ENCODE measurements at regions not wholly inside any gene's neighbourhood (a gene's known extent, or its start where the extent isn't known, plus 50 kb on each side); places are given as distances from the start of the nearest gene placed in this dataset.
"Not testable (repeated sequence)": the region's sequence is repeated elsewhere in the genome, so short reads cannot be mapped to it uniquely, and the experiment has no call there.

DNA sequence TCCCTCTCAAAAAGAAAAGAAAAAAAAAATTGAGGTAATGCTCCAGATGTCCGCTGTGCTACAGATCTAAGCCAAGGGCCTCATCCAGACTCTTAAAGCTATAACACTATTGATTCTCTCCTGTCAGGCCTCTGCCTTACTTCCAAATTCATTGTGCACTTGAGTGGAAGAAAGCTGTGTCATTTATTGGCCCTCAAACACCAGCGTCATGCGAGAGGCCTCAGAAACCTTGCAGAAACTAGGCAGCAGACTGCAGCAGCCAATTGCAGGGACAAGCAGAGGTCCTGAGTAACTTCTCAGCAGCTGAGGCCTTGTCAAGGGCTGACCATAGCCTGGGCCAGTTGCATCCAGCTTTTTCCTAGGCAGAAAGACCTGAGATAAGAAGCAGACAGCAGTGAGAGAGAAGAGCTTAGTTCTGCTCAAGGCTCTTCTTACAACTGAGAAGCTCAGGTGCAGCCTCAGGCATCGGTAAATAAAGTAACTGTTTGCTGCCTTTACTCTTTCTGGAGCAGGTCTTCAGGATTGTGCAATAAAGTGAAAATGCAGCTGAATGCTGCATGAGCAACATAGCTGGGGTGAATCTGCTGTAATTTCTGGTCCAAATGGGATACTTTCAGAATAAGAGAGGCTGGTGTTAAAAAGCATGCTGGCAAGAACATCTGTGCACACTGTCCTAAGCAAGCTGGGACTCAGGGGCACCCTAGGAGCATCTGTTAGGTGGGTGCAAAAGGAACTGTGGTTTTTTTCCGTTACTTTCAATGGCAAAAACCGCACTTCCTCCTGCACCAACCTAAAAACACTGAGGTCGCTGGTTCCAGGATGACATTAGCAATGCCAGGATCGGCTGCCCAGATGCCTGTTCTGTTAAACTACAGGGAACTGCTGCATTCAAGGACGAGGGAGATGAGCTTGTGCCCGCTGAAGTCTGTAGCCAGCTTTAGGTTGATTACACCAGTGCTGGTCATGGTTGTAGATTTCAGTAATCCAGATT, 181.8 kb upstream of the PFKP start:
- Mint-ChIP-seq H3K36me3 (ENCODE audit: low read depth) (no peaks in the 10 kb centered on the region), H3K4me1 (peaks cover 39% of the 10 kb centered on the region)

DNA sequence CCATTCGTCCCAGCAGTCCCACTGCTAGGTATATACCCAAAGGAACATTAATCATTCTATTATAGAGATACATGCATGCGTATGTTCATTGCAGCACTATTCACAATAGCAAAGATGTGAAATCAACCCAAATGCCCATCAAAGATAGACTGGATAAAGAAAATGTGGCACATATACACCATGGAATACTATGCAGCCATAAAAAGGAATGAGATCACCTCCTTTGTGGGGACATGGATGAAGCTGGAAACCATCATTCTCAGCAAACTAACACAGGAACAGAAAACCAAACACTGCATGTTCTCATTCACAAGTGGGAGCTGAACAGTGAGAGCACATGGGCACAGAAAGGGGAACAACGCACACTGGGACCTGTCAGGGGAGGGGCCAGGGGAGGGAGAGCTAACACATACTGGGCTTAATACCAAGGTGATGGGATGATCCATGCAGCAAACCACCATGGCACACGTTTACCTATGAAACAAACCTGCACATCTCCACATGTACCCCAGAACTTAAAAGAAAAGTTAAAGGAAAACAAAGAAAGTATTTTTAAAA, 183.3 kb upstream of the PFKP start:
- not testable (repeated sequence) for H3K9me3 Mint-ChIP-seq; H3K36me3 Mint-ChIP-seq (ENCODE audit: low read depth); H3K27ac Mint-ChIP-seq; H3K4me3 Mint-ChIP-seq
- peaks cover 35% of the 10 kb centered on the region for H3K27me3 Mint-ChIP-seq (ENCODE audit: low read depth)
- H3K4me1 Mint-ChIP-seq, result peaks cover 40% of the 10 kb centered on the region

More for the DNA sequence above, 181.8 kb upstream of the PFKP start:
- Mint-ChIP-seq H3K27me3 (ENCODE audit: low read depth) (peaks cover 38% of the 10 kb centered on the region), H3K9me3 (no peaks in the 10 kb centered on the region), H3K4me3 (no peak overlapping the region), H3K27ac (peak overlapping the region in 2 of 3 experiments; percentile 58 to 80)
- TF ChIP-seq, protein P1, sequence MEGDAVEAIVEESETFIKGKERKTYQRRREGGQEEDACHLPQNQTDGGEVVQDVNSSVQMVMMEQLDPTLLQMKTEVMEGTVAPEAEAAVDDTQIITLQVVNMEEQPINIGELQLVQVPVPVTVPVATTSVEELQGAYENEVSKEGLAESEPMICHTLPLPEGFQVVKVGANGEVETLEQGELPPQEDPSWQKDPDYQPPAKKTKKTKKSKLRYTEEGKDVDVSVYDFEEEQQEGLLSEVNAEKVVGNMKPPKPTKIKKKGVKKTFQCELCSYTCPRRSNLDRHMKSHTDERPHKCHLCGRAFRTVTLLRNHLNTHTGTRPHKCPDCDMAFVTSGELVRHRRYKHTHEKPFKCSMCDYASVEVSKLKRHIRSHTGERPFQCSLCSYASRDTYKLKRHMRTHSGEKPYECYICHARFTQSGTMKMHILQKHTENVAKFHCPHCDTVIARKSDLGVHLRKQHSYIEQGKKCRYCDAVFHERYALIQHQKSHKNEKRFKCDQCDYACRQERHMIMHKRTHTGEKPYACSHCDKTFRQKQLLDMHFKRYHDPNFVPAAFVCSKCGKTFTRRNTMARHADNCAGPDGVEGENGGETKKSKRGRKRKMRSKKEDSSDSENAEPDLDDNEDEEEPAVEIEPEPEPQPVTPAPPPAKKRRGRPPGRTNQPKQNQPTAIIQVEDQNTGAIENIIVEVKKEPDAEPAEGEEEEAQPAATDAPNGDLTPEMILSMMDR (IDR thresholded peaks at IDR 0.05; ENCODE audit: unreplicated experiment in 3 of 3), result no peak

DNA sequence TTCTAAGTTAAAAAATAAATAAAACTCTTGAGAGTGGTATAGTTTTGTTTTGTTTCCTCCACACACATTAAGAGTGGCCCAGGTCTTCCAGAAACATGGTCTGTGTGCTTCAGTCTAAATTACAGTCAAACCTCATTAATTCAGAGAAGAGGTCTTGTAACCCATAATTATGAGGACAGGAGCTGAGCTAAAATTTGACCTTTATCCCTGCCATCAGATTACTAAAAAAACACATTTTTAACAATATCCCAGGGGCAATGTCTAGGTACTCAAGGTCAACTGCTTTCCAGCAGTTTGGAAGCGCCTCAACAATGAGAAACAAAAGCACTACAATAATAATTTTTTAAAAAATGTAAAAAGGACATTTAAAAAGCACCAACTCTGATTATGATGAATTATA, 184.1 kb upstream of the PFKP start:
- TF ChIP-seq, protein P1 (IDR thresholded peaks at IDR 0.05; ENCODE audit: unreplicated experiment in 3 of 3), result no peak
- Mint-ChIP-seq H3K4me1 (peaks cover 40% of the 10 kb centered on the region), H3K9me3 (no peaks in the 10 kb centered on the region), H3K27me3 (ENCODE audit: low read depth) (peaks cover 31% of the 10 kb centered on the region), H3K4me3 (no peak overlapping the region), H3K27ac (peak overlapping the region in 2 of 3 experiments; percentile 8 to 51), H3K36me3 (ENCODE audit: low read depth) (no peaks in the 10 kb centered on the region)

DNA sequence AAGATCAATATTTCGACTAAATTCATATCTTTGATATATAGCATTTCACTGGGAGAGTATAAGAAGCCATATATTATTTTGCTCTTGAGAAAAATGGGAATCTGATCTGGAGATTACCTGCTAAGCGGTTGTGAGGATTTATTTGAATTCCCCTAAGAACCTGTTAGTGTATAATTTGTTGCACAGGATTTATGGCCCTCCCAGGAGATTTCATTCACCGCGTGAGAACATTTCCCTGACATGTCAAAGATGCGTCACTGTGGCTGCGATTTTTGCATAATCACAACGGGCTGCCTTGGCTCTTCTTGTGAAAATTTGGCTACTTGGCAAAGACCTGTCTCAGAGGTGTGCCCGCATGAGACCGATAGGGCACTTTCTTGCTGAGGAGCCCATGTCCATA, 184.7 kb upstream of the PFKP start:
- H3K27ac Mint-ChIP-seq, result peak overlapping the region; percentile 8 to 51 (median 38)
- TF ChIP-seq, protein P1 (IDR thresholded peaks at IDR 0.05; ENCODE audit: unreplicated experiment in 3 of 3), result no peak
- H3K4me3 Mint-ChIP-seq, result no peak overlapping the region
- no peaks in the 10 kb centered on the region for H3K9me3 Mint-ChIP-seq
- H3K27me3 Mint-ChIP-seq (ENCODE audit: low read depth), result peaks cover 27% of the 10 kb centered on the region
- H3K36me3 Mint-ChIP-seq (ENCODE audit: low read depth), result no peaks in the 10 kb centered on the region
- peaks cover 40% of the 10 kb centered on the region for H3K4me1 Mint-ChIP-seq

DNA sequence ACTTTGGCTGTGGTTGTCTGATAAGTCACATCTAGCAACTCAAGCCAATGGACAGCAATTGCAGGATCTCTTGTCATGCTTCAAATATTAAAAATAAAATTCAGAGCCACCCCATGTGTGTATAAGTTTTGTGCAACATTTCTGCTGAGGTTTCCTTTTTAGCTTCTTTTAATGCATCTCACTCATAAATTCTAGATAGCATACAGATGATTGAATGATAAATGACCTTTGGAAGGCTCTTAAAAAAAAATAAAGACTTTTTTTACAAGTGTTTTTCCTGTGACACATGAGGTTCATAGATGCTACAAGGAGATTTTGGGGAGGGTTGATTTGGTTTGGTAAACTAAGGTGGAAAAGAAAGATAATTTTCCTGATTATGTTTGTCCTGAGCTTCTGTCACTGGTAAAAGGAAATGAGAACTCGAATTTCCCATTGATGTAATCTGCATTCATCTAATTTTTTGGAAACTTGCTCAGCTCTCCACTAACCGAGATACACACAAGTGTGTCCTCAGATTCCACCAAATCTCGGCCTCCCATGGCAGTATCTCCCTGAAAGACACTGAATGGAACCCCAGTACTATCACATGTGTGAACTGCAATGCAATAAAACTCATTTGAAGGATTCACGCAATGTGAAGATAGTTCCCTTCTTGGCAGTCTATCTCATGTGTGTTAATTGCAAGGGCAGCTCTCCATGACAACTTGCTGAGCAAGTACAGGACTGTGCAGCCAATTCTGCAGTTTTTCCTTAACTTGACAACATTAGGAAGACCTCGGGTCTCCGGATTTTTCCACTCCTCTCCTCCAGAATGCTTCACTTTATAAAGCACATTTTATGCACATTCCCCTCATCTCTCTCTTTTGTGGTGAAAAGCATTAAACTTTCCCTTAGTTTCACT, 185.4 kb upstream of the PFKP start:
- no peak overlapping the region for H3K4me3 Mint-ChIP-seq
- H3K9me3 Mint-ChIP-seq, result no peaks in the 10 kb centered on the region
- peaks cover 40% of the 10 kb centered on the region for H3K4me1 Mint-ChIP-seq
- TF ChIP-seq, protein P1 (IDR thresholded peaks at IDR 0.05; ENCODE audit: unreplicated experiment in 3 of 3), result no peak
- no peaks in the 10 kb centered on the region for H3K36me3 Mint-ChIP-seq (ENCODE audit: low read depth)
- H3K27me3 Mint-ChIP-seq (ENCODE audit: low read depth), result peaks cover 23% of the 10 kb centered on the region
- H3K27ac Mint-ChIP-seq, result peak overlapping the region; percentile 8 to 51 (median 38)

DNA sequence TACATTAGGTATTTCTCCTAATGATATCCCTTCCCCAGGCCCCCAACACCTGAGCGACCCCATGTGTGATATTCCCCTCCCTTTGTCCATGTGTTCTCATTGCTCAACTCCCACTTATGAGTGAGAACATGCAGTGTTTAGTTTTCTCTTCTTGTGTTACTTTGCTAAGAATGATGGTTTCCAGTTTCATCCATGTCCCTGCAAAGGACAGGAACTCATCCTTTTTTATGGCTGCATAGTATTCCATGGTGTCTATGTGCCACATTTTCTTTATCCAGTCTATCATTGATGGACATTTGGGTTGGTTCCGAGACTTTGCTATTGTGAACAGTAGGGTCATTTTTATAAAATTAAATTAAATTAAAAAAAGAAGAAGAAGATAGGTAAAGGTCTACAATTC, 187.3 kb upstream of the PFKP start:
- H3K36me3 Mint-ChIP-seq (ENCODE audit: low read depth); H3K27ac Mint-ChIP-seq; H3K4me3 Mint-ChIP-seq; H3K9me3 Mint-ChIP-seq: not testable (repeated sequence)
- Mint-ChIP-seq H3K4me1 (peaks cover 31% of the 10 kb centered on the region), H3K27me3 (ENCODE audit: low read depth) (peaks cover 16% of the 10 kb centered on the region)

All from nephron (organoid).